Naive thymus-derived CD4-positive, alpha-beta T cell (primary cell): ENCODE measurements at regions not wholly inside any gene's neighbourhood (a gene's known extent, or its start where the extent isn't known, plus 50 kb on each side); places are given as distances from the start of the nearest gene placed in this dataset.

Experiments
- ATAC-seq: fragments of 150-1000 bp; cut with Tn5 transposase; 2 replicates; pipeline ENCODE4 v1.10.0; 2021; ENCODE audit warnings: mild to moderate bottlenecking, moderate library complexity
- CTCF ChIA-PET: fragments of 350-600 bp; sonication (Branson Sonifier 250); formaldehyde crosslinking; loops from one replicate; lab custom pipeline; 2021; ENCODE audit warnings: antibody characterized with exemption; lab: Charles Lee
- POLR2A ChIA-PET: fragments of 350-600 bp; sonication (Branson Sonifier 250); formaldehyde crosslinking; loops from one replicate; lab custom pipeline; 2021; ENCODE audit warnings: antibody characterized with exemption, inconsistent platforms; lab: Charles Lee
- DNase-seq, 9 donors: peaks; one replicate each; pipeline versions ENCODE4 v3.0.0 to v3.0.0-alpha.2; 2020 to 2022; ENCODE audit warnings: mixed read lengths in 1 of 9
- H3K27ac ChIP-seq: one replicate; pipeline ENCODE4 v1.7.0; 2013; ENCODE audit warnings: mild to moderate bottlenecking, low read depth, low read length, moderate library complexity
- H3K27me3 ChIP-seq, 2 donors: one replicate each; pipeline ENCODE4 v1.7.0; 2013; ENCODE audit warnings: low read length in 2 of 2, mild to moderate bottlenecking in 2 of 2, moderate library complexity in 2 of 2; ENCODE audit not compliant: control insufficient read depth in 2 of 2, insufficient read depth in 2 of 2
- H3K36me3 ChIP-seq, 3 experiments: 1 replicate in 2 of 3; 2 replicates in 1 of 3; pipeline ENCODE4 v1.7.0; 2013; ENCODE audit warnings: low read length in 3 of 3, mild to moderate bottlenecking in 3 of 3, moderate library complexity in 1 of 3; ENCODE audit not compliant: insufficient read depth in 3 of 3, control insufficient read depth in 2 of 3
- H3K4me1 ChIP-seq, 2 donors: one replicate each; pipeline ENCODE4 v1.7.0; 2013; ENCODE audit warnings: low read length in 2 of 2, mild to moderate bottlenecking in 2 of 2, moderate library complexity in 1 of 2; ENCODE audit not compliant: control insufficient read depth in 2 of 2, insufficient read depth in 2 of 2
- H3K4me3 ChIP-seq: 2 replicates; pipeline ENCODE4 v1.7.0; 2013; ENCODE audit warnings: mild to moderate bottlenecking, low read length
- H3K9me3 ChIP-seq, 3 experiments: 1 replicate in 2 of 3; 2 replicates in 1 of 3; pipeline ENCODE4 v1.7.0; 2013; ENCODE audit warnings: low read length in 3 of 3; ENCODE audit not compliant: control insufficient read depth in 2 of 3
- H3K27ac Mint-ChIP-seq, 9 donors: one replicate each; pipeline ENCODE4 v1.8.0; 2020 to 2022; ENCODE audit warnings: mixed read lengths in 9 of 9, mild to moderate bottlenecking in 8 of 9, moderate library complexity in 5 of 9, inconsistent platforms in 2 of 9
- H3K27me3 Mint-ChIP-seq, 5 donors: one replicate each; pipeline ENCODE4 v1.8.0; 2021 to 2022; ENCODE audit warnings: mixed read lengths in 5 of 5, mild to moderate bottlenecking in 1 of 5
- H3K36me3 Mint-ChIP-seq, 5 donors: one replicate each; pipeline ENCODE4 v1.8.0; 2020 to 2022; ENCODE audit warnings: mixed read lengths in 5 of 5, mild to moderate bottlenecking in 3 of 5, inconsistent platforms in 1 of 5
- H3K4me1 Mint-ChIP-seq, 7 donors: one replicate each; pipeline ENCODE4 v1.8.0; 2020 to 2022; ENCODE audit warnings: mixed read lengths in 7 of 7, mild to moderate bottlenecking in 3 of 7, inconsistent platforms in 1 of 7
- H3K4me3 Mint-ChIP-seq, 10 donors: one replicate each; pipeline ENCODE4 v1.8.0; 2020 to 2022; ENCODE audit warnings: mild to moderate bottlenecking in 10 of 10, mixed read lengths in 10 of 10, moderate library complexity in 6 of 10, inconsistent platforms in 2 of 10
- H3K9me3 Mint-ChIP-seq, 11 donors: one replicate each; pipeline ENCODE4 v1.8.0; 2020 to 2022; ENCODE audit warnings: mixed read lengths in 11 of 11, mild to moderate bottlenecking in 4 of 11, inconsistent platforms in 1 of 11, moderate library complexity in 1 of 11
- intact Hi-C, 2 donors: fragments of 100-400 bp; cut with micrococcal nuclease; formaldehyde crosslinking; loops; one replicate each; pipeline ENCODE4 v1.15.1; 2023

DNA sequence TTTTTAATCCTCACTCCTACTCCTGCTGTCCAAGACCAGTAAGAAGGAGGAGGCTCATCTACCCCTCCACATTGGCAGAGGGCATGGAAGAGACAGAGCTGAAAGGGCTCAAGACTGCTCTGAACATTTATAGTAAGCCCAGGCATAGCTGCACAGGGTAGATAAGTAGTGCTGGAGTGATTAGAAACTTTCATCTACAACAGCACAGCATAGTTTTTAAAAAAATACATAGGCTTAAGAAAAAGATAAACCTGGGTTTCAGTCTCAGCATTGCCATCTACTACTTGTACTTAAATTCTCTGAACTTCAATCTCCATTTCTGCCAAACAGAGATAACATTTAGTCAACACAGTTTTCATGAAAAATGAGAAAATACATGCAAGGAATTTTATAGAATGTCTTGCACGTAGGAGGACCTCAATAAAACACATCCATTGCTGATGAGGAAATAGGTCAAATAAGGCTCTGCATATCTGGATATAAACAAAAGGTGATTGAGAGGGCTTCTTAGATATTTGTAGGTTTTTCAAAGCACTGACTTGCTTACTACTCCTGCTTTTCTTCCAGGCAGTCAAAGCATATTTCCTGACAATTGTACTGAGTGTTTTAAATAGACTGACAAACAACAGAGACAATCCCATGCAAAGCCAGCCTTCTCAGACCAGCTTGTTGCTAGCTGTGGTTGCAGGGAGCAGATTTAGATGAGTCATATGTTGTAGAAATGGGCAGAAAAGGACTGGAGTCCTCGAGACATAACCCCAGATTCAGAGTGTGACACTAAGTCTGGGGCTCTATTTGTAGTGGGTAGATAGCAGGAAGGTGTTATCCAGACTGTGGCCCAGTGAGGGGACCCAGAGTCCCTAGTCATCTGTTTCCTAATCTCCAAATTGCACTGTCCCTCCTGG, 107.4 kb upstream of the TAB2 start:
- peak; percentile 69 for ATAC-seq
- no peaks in the 10 kb centered on the region for H3K27me3 Mint-ChIP-seq
- Histone ChIP-seq H3K36me3 (no peaks in the 10 kb centered on the region), H3K27me3 (no peaks in the 10 kb centered on the region), H3K9me3 (no peaks in the 10 kb centered on the region), H3K27ac (no peak overlapping the region), H3K4me3 (no peak overlapping the region), H3K4me1 (peaks cover 26 to 34% of the 10 kb centered on the region in 2 donors)
- CTCF ChIA-PET = interaction anchor here (1.1 kb wide), 1 partner anchor 46 kb away, joined by 3 read pairs; no protein-coding TSS in a partner anchor
- peaks cover 3 to 28% (median 14%) of the 10 kb centered on the region in 7 donors for H3K4me1 Mint-ChIP-seq
- H3K9me3 Mint-ChIP-seq = peaks cover 0 to 8% (median 0%) of the 10 kb centered on the region in 11 donors
- H3K36me3 Mint-ChIP-seq = peaks cover 0 to 48% (median 0%) of the 10 kb centered on the region in 5 donors
- DNase-seq = no peak
- intact Hi-C loops = loop anchor here in 1 of 2 donors (1.0 to 2.0 kb wide), 3 partner anchors 69 to 127 kb away; no protein-coding TSS in a partner anchor
- peak overlapping the region in 6 of 9 donors; percentile 17 to 91 (median 49) for H3K27ac Mint-ChIP-seq
- POLR2A ChIA-PET = interaction anchor here (0.5 to 1.2 kb wide), 2 partner anchors 27 to 236 kb away, joined by 3 read pairs; no protein-coding TSS in a partner anchor
- peak overlapping the region in 6 of 10 donors; percentile 15 to 70 (median 40) for H3K4me3 Mint-ChIP-seq

DNA sequence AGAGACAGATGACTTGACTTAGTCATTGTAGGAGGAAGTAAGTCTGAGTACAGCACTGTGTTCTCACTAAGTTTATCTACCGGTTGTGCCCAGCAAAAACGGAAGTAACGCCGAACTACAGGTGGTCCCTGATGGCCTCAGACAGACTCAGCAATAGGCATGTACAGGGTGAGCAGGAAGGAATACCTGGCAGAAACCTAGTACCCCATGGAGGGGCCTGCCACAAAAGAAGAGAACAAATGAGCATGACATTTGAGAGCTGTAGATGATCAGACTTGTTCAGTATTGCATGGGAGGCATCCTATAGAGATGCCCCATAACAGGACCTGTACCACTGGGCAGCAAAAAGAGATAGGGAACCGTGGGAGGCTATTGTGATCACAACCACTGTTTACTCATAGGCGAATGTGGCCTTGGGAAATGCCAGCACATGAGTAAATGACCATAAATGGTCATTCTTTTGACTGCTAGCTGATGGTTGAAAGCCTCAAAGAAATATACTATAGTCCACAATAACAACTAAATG, 106.4 kb upstream of the TAB2 start:
- Histone ChIP-seq H3K4me3 (no peak overlapping the region), H3K27me3 (no peaks in the 10 kb centered on the region), H3K27ac (no peak overlapping the region), H3K36me3 (no peaks in the 10 kb centered on the region), H3K4me1 (peaks cover 26 to 34% of the 10 kb centered on the region in 2 donors), H3K9me3 (no peaks in the 10 kb centered on the region)
- Mint-ChIP-seq H3K4me1 (peaks cover 6 to 28% (median 14%) of the 10 kb centered on the region in 7 donors), H3K27me3 (no peaks in the 10 kb centered on the region), H3K36me3 (peaks cover 0 to 40% (median 0%) of the 10 kb centered on the region in 5 donors), H3K9me3 (peaks cover 0 to 3% (median 0%) of the 10 kb centered on the region in 11 donors), H3K4me3 (peak overlapping the region in 8 of 10 donors; percentile 15 to 70 (median 46)), H3K27ac (peak overlapping the region in 5 of 9 donors; percentile 17 to 91 (median 59))
- POLR2A ChIA-PET = interaction anchor here (0.6 to 2.8 kb wide), 3 partner anchors 12 to 51 kb away, joined by 3 to 11 read pairs (median 4); no protein-coding TSS in a partner anchor
- peak; percentile 71 for ATAC-seq
- intact Hi-C loops = loop anchor here (1.0 to 2.0 kb wide), 3 partner anchors 8 to 128 kb away; no protein-coding TSS in a partner anchor
- DNase-seq = peak in 1 of 9 donors; percentile 34
- CTCF ChIA-PET = interaction anchor here (1.1 kb wide), 1 partner anchor 47 kb away, joined by 3 read pairs; no protein-coding TSS in a partner anchor

DNA sequence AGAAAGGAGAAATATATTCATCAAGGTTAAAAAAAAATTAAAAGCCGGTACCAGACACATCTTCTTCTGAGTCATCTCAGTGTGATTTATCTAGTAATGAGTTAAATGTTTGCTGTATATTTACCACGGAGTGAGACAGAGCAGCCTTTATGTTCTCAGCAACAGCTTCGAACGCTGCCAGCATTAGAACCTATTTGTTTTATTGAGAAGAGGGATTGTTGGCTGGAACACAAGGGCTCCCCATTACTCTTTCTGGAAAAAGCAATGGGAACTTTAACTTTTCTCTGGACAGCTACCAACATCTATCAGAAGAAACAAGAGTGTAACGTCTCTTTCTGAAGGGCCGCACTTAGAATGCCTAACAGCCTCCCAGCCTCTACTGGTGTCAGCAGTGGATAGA, 105.3 kb upstream of the TAB2 start:
- Mint-ChIP-seq H3K36me3 (peaks cover 0 to 33% (median 0%) of the 10 kb centered on the region in 5 donors), H3K9me3 (no peaks in the 10 kb centered on the region), H3K27me3 (no peaks in the 10 kb centered on the region), H3K4me1 (peaks cover 10 to 36% (median 18%) of the 10 kb centered on the region in 7 donors), H3K27ac (no peak overlapping the region), H3K4me3 (peak overlapping the region in 1 of 10 donors; percentile 34)
- peaks cover 26 to 34% of the 10 kb centered on the region in 2 donors for H3K4me1 ChIP-seq
- no peaks in the 10 kb centered on the region for H3K9me3 ChIP-seq
- H3K27ac ChIP-seq = no peak overlapping the region
- ATAC-seq = no peak
- ChIA-PET POLR2A (interaction anchor here (0.6 to 2.8 kb wide), 2 partner anchors 9 to 11 kb away, joined by 4 to 11 read pairs; no protein-coding TSS in a partner anchor), CTCF (no interaction called here)
- no peak overlapping the region for H3K4me3 ChIP-seq
- intact Hi-C loops = no loop called here
- H3K27me3 ChIP-seq = no peaks in the 10 kb centered on the region
- no peak for DNase-seq
- H3K36me3 ChIP-seq = no peaks in the 10 kb centered on the region

DNA sequence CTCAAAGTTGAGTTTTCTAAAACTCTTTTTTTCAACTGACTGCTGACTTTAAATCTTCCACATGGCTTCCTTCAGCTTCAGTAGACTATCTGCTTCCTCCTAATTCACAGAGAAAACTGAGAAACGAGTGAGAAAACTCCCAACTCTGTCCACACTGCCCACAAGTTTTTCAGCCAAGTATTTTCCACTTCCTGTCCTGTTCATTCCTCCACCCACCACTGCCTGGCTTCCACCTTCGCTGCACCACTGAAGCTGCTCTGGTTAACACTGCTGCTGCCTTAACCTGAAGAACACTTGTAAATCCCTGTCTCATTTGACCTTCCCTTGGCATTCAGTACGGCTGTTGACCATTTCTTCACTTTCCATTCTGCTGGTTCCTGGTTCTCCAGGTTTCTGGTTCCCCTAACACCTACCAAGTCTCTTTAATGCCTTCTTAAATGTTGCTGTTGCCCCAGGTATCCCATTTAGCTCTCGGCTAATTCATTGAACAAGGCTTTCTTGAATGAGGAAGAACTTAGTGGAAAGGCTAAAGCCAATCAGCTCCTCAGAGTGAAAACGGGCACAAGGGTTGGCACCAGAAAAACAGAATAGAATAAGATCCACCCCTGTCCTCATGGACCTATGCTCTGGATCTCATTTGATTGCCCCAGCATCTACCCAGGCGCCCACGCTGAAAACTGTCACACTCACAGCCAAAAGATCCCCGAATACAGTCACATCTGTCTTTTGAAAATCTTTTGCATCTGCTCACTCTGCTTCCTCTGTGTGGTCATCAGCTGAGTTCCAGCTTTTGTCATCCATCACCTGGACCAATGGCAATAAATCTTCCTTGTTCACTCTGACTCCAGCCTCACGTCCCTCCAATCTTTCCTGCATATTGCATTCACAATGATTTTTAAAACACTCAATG, 104.4 kb upstream of the TAB2 start:
- Histone ChIP-seq H3K36me3 (no peaks in the 10 kb centered on the region), H3K4me1 (peaks cover 26 to 34% of the 10 kb centered on the region in 2 donors), H3K27me3 (no peaks in the 10 kb centered on the region), H3K4me3 (no peak overlapping the region), H3K27ac (no peak overlapping the region), H3K9me3 (no peaks in the 10 kb centered on the region)
- DNase-seq (peak in 1 of 9 donors; percentile 62), ATAC-seq (peak; percentile 34)
- no peaks in the 10 kb centered on the region for H3K9me3 Mint-ChIP-seq
- H3K27me3 Mint-ChIP-seq = no peaks in the 10 kb centered on the region
- H3K4me3 Mint-ChIP-seq = no peak overlapping the region
- ChIA-PET CTCF (no interaction called here), POLR2A (interaction anchor here (0.6 to 2.8 kb wide), 5 partner anchors 10 to 788 kb away, joined by 3 to 11 read pairs (median 3); no protein-coding TSS in a partner anchor)
- H3K36me3 Mint-ChIP-seq = peaks cover 0 to 24% (median 0%) of the 10 kb centered on the region in 5 donors
- no peak overlapping the region for H3K27ac Mint-ChIP-seq
- intact Hi-C loops = loop anchor here in 1 of 2 donors (1.0 kb wide), 1 partner anchor 20 kb away; no protein-coding TSS in a partner anchor
- peaks cover 17 to 44% (median 23%) of the 10 kb centered on the region in 7 donors for H3K4me1 Mint-ChIP-seq

DNA sequence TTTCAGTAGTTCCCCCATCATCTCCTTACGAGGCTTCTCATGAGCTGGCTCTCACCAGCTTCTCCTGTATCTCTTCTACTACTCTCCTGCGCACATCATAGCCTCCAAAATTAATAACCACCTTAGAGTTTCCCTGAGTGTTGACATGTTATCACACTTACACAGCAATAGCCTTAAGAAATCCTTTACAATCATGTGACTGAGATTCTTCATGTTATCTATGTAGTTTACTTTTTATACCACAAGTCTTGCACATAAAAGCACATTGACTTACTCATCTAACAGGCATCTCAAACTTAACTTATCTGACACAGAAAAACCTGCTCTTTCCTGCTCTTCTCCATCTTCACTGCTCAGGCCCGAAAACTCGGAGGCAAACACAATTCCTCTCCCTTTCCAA, 103.7 kb upstream of the TAB2 start:
- POLR2A ChIA-PET = interaction anchor here (0.8 to 2.8 kb wide), 2 partner anchors 9 to 40 kb away, joined by 3 to 11 read pairs; no protein-coding TSS in a partner anchor

More for the DNA sequence above, 103.7 kb upstream of the TAB2 start:
- intact Hi-C loops = loop anchor here in 1 of 2 donors (1.0 kb wide), 1 partner anchor 19 kb away; no protein-coding TSS in a partner anchor
- Histone ChIP-seq H3K27ac (no peak overlapping the region), H3K4me1 (peaks cover 31 to 34% of the 10 kb centered on the region in 2 donors), H3K27me3 (no peaks in the 10 kb centered on the region), H3K9me3 (no peaks in the 10 kb centered on the region), H3K36me3 (no peaks in the 10 kb centered on the region), H3K4me3 (no peak overlapping the region)
- DNase-seq = no peak
- no peaks in the 10 kb centered on the region for H3K27me3 Mint-ChIP-seq
- H3K4me1 Mint-ChIP-seq = peaks cover 17 to 51% (median 28%) of the 10 kb centered on the region in 7 donors
- no peaks in the 10 kb centered on the region for H3K9me3 Mint-ChIP-seq
- CTCF ChIA-PET = no interaction called here
- ATAC-seq = no peak
- no peak overlapping the region for H3K4me3 Mint-ChIP-seq
- H3K27ac Mint-ChIP-seq = no peak overlapping the region
- H3K36me3 Mint-ChIP-seq = peaks cover 0 to 21% (median 0%) of the 10 kb centered on the region in 5 donors
